ENCODE measurements at regions not wholly inside any gene's neighbourhood (a gene's known extent, or its start where the extent isn't known, plus 50 kb on each side); places are given as distances from the start of the nearest gene placed in this dataset.

DNA sequence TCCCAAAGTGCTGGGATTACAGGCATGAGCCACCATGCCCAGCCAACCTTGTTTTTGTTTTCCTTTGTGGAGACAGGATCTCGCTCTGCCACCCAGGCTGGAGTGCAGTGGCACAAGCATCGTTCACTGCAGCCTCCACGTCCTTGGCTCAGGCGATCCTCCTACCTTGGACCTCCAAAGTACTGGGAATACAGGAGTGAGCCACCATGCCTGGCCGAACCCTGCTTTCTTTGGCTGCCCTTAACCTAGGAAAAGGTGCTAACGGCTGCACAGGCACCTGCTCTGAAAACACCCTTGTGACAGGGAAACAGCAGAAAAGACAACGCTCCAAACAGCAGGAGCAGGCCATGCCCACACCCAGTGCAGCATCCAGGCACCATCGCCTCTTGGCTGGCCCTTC is 71.9 kb downstream of the OAT start:
- no peak for DNase-seq (ENCODE audit: low read depth, low spot score)

DNA sequence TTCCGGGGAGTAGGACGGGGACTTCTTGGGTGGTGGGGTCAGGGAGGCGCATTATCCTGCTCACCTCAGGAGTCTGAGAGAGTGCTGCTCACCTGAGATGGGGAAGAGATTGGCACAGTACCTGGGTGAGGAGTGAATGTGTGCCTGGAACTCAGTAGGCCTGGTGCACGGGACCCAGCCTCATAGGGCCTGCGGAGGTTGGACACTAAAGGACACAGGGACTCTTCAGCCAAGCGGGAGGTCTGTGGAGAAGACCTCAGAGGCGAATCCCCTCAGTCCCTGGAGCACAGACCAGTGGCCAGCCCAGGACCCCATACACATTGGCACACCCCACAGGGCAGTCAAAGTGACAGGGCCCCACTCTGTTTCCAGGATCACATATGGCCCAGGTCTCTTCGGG is 73.2 kb downstream of the OAT start:
- DNase-seq (ENCODE audit: low read depth, low spot score) = no peak

DNA sequence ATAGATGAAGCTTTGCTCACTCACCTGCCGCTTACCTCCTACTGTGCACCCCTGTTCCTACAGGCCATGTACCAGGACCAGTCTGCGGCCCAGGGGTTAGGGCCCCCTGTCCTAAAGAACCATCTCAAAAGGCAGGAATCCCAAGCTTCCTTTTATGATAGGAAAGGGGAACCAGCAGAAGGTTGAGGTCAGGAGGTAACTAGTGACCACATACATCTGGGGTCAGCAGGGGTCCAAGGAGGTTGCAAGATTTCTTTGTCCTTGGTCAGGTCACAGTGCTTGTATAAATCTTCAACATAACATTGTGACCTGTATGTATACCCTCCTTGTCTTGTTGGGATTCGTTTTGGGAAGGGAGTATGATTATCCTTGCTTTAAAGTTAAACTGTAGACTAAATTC is 73.8 kb downstream of the OAT start:
- no peak for DNase-seq (ENCODE audit: low read depth, low spot score)

DNA sequence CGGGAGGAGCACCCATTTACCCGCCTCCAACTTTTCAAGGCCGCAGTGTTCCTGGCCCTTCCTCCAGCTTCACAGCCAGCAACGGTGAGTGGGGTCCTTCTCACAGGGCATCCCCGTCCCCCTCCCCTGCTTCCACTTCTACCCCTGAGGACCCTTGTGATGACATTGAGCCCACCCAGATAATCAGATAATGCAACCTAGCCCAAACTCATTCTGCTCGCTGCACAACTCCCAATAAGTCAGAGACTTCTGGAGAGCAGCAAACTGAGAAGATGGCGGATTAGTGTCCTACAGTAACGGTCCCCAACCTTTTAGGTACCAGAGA is 74.5 kb downstream of the OAT start:
- DNase-seq (ENCODE audit: low read depth, low spot score) = no peak

DNA sequence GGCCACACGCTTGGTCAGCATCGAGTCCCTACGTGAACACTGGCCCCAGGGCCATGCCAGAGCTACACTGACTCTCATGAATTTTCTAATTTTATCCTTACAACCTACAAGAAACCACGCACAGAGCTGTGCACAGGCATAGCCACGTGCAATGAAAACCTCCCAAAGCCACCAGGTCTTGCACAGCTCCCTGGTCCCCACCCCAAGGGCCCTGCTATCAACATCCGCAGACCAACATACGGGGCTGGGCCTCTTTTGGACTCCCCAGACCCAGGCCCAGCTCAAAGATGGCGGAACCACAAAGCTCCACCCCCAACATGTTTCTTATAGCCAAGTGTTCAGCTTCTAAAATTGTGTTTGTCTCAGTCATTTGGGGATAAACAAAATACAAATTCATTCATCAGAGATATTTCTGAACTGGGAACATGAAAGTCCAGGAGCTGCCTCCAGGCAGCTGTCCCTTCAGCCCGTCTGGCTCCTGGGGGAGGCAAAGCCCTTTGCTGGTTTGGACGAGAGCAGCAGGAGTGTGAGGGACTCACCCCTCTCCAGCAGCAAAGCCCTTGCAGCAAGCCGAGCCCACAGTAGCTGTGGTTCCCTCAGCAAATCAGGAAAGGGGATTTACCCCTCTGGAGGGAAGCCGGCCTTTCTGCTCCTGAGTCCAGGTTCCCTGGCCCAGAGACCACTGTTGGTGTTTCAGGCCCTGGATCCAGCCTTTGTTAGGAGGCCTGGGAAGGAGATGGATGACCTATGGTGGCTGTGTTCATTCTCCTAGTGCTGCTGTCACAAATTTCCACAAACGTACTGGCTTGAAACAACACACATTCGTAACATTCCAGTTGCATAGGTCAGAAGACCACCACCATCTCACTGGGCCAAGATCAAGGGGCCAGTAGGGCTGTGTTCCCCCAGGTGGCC is 75.1 kb downstream of the OAT start:
- no peak for DNase-seq (ENCODE audit: low read depth, low spot score)

DNA sequence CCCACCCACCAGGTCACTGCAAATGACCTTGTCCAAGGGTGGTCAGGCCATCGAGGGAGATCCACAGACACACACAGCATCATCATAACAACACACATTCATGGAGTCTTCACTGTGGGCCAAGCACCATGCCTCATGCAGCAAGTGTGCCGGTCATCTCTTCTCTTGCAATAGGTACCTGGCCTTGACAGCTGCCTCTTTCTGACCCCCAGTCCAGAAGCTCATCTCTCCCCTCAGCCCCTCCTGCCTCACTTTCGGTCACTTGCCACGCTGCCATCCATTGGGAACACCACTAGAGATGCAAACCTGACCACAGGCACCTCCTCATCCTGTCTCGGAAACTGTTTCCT is 75.9 kb downstream of the OAT start:
- no peak for DNase-seq (ENCODE audit: low read depth, low spot score)

DNA sequence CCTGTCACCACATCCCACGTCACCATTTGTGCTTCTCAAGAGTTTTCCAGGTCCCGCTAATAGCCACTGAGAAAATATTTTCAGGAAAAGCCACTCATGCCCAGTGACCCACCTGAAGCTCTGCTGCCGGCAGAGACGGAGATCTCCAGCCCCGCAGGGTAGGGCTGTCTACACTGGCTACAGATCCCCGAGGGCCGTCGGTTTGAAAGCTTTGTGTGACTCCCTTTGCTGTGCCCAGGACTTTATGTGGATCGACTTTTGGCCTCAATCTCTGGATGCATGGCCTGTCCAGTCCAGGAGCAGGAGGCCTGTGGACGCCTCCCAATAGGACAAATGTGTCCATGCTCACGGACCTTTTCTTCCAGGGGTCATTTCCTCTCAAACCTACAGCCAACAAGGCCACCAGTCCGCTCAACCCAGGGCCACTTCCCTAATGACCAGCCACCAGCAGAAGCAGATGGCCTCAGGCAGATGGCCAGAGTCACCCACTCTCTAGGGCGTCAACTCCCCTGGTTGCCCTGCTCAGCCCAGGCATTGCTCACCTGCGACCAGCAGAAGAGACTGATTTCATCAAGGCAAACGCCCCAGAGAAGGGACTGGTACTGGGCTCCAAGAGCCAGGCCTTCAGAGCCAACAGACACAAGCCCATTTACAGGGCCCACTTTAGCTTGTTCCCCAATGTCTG is 76.4 kb downstream of the OAT start:
- no peak for DNase-seq (ENCODE audit: low read depth, low spot score)

DNA sequence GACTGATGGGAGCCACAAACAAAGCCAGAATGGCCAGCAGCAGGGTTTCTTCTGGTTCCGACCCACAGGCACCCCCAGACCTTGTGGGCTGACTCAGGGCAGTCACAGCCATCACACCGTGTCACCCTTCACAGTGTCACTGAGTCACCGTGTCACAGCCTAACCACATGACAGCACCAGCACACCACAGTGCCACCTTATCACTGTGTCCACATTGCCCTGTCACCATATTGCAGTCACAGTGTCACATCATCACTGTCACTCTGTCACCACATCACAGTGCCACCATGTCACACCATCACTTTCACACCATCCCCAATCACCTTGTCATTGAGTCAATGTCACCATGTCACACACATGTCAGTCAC is 77.0 kb downstream of the OAT start:
- DNase-seq (ENCODE audit: low read depth, low spot score) = no peak

DNA sequence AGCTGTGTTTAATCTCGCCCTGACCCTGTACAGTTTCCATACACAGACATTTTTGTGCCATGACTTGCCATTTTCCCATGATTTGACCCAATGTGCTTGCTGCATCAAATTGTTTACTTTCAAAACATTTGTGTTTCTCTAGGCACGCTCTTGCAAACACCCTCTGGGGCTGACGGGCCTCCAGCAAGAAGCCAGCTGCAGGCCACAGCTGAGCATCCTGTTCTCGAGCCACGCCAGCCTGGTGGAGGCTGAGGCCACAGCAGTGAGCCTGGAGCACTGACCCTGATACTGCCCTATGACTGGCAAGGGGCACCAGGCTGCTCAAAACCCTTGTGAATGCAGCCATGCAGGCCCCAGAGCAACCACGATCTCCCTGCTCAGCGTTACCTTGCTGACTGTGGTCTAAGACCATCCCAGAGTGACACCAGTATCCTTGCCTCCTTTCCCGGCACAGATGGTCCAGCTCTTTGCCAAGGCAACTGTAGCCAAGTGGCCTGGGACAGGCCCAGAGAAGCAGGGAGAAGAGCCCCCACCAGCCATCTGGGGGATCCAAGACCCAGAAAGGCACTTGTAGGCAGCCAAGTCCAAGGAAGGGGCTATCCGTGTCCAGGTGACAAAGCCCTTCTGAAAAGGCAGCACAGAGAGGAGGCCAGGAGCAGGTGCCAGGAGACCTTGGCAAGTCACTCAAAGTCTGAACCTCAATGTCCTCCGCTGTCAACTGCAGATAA is 78.5 kb downstream of the OAT start:
- DNase-seq (ENCODE audit: low read depth, low spot score) = no peak

DNA sequence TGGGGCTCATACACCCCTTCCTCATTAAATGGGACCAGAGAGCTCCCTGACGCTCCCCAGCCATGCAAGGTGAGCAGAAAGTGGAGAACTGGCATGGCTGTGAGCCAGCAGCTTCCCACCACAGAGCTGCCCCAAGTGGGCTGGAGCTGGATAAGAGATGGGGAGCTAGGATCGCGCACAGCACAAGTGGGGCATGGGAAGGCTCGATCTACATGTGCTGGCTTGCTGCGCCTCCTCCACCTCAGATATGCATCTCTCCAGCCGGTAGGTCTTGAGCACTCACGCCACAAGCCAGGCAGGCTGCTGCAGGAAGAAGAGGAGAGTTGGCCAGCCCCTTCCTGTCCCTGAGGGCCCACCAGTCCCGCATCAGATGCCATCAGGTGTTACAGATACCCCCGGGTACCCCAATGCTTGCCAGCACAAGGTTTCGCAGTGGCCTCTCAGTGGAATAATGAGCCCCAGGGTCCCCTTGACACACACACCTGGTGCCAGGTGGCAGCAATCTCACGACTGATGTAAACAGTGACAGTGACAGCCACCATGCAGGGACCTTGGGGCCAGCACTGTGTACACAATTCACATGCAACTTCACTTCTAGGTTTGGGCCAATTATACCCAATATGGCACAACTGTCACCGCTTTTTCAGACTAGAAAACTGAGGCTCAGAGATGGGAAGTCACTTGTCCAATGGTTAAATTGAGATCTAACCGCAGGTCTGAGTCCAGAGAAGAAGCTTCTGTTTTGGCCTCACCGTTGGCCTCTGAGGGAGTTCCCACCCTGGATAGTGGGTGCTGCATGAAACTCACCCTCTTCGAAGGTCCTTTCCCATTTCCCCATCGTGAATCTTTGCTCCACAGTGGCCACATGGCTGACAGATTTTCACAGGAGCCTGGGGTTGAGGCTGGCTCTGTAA is 79.3 kb downstream of the OAT start:
- no peak for DNase-seq (ENCODE audit: low read depth, low spot score)

DNA sequence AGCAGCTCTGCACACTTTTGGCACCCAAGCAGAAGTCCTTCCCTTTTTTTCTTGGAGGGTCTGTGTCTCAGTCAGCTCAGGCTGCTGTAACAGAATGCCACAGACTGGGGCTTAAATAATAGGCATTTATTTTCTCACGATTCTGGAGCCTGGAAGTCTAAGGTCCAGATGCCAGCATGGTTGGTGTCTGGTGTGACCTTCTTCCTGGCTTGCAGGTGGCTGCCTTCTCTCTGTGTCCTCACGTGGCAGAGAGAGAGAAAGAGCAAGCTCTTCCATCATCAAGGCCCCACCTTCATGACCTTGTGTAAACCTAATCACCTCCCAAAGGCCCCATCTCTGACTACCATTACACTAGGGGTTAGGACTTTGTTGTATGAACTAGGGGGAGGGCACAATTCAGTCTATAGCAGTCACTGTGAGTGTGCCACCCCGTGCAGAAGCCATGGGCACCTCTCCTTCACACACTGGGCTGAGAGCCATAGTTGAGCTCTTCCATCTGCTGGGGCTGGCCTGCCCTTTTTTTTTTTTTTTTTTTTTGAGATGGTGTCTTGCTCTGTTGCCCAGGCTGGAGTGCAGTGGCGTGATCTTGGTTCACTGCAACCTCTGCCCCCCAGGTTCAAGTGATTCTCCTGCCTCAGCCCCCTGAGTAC is 80.3 kb downstream of the OAT start:
- no peak for DNase-seq (ENCODE audit: low read depth, low spot score)

DNA sequence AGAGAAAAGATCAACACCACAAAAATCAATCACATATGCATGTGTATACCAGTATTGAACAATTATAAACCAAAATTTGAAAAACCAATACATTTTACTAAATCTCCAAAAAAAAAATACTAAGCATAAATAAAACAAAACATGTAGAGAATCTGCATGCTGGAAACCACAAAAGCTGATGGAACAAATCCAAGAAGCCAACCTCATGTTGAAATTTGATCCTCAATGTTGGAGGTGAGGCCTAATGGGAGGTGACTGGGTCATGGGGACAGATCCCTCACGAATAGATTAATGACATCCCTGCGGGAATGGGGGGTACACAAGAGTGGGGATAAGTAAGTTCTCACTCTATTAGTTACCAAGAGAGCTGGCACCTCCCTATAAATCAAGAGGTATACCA is 82.5 kb downstream of the OAT start:
- no peak for DNase-seq (ENCODE audit: low read depth, low spot score)

DNA sequence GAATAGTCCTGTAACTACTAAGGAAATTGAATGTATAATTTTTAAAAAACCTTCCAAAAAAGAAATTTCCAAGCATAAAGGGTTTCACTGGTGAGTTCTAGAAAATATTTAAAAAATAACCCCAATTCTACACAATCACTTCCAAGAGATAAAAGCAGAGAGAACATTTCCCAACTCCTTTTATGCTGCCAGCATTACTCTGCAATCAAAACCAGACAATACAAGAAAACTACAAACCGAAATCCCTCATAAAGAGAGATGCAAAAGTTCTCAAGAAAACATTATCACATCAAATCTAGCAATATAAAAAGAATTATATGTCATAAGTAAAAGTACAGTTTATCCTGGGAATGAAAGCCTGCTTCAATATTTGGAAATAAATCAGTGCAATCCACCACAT is 84.8 kb downstream of the OAT start:
- no peak for DNase-seq (ENCODE audit: low read depth, low spot score)

DNA sequence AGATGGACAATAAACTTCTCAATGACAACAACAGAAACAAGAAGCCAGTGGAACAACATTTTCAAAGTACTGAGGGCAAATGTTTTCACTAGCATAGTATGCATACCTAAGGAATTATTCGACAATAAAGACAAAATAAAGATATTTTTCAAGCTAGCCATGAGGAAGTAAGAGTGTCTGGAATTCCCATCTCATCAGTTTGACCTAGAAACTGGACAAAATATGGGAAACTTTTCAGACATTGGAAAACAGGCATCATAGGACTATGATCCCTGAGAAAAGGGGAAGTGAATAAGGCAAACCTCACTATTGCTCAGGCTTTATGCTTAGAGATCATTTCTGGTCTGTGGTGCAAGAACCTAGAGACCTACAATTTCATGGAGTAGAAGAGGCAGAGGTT is 86.3 kb downstream of the OAT start:
- DNase-seq (ENCODE audit: low read depth, low spot score) = no peak

DNA sequence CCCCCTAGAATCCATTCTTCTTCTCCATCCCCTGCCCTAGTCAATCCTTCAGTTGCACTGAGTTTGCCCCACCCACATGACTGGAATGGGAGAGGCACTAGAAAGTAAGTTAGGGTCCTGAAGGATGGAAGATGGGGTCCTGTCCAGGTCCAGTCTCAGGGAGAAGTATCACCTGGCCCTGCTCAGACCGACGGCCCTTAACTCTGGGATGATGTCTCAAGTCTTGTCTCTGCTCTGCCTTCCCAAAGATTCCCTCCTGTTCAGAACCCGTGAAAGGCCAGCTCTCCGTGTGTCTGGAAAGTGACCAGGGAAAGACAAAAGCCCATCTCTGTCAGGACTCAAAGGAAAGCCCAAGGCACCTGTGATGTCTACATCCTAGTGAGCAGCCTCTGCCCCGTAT is 88.8 kb downstream of the OAT start:
- no peak for DNase-seq (ENCODE audit: low read depth, low spot score)

DNA sequence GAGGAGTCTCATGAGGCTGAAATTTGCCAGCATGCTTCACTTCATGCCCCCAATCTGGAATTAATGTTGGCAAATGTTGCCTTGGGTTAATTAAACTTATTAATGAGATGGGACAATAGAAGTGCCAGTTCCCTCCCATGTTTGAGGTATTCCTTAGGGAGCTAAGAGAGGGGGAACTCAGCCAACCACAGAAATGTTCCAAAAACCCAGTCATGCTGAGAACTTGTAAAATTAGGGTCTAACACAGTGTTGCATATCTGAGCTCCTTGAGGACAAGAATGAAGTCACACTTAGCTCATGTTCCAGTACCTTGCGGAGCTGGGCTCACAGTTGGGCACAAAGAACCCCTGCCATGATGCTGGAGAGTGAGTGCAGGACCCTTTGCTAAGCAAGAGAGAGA is 89.4 kb downstream of the OAT start:
- DNase-seq (ENCODE audit: low read depth, low spot score) = no peak

DNA sequence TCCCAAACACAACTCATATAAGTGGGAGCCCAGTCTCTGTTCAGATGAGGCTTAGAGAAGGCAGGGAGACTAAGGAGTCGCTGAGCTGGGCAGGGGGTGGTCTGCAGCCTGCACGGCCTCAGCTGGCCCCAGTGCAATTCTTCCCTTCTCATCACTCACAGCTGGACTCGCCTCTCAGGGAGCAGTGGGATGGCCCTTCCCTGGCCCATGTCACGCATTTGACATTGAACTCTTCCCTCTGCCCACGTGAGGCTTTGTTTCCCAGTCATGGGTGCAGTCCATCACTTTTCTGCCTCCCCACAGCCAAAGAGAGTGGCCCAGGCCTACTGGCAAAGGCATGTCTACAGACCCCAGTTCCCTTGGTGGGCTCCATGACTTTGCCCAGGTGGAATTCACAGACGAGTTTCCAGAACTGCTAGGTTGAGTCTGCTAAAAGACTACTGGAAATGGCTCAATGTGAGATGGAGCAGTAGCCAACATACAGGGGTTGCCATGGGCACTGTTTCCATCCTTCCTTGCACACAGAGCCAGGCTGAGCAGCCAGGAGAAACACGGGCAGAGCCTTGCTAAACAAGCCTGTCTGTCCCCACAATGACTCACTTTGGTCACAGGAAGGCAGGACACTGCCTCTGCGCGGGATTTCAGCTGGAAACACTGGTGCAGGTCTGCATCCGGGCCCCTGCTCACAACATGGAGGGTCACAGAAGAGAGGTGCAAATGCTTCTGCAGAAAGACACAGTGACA is 90.1 kb downstream of the OAT start:
- no peak for DNase-seq (ENCODE audit: low read depth, low spot score)

DNA sequence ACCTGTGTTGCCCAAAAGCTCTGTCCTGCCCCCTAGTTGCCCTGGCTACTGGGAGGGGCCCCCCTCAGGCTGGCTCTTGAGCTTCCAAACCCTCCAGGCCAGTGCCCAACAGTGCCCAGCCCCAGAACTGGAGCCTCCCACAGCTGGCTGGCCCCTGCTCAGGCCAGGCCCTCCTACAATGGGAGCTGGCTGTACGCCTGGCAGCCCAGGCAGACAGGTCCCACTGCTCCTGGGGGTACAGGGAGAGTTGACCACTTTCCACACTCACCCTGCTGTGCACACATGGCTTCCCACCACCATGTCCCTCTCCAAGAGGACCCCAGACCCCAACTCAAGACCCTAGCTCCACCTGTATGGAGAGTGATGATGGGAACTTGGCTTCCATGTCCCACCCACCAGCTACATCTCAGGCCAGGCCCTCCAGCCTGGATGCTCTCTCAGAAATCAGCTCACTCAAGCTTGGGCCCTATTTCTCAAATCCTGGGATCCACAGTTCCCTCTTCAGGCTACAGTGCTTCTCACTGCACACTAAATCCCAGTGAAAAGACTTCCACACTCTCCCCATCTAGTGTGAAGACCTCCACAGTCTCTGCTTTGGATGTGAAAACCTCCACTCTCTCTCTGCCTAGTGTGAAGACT is 92.6 kb downstream of the OAT start:
- no peak for DNase-seq (ENCODE audit: low read depth, low spot score)

DNA sequence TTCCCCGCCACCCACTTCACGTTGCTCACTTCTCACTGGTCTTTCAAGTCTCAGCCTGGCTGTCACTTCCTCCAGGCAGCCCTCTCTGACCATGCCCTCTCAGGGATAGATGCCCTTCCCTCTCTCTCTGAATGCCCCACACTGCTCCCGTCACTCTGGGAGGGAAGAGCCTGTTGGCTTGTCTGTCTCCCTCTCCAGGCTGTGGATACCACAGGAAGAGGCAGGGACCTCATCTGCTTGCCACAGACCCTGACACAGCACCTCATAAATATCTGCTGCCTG is 93.1 kb downstream of the OAT start:
- no peak for DNase-seq (ENCODE audit: low read depth, low spot score)

DNA sequence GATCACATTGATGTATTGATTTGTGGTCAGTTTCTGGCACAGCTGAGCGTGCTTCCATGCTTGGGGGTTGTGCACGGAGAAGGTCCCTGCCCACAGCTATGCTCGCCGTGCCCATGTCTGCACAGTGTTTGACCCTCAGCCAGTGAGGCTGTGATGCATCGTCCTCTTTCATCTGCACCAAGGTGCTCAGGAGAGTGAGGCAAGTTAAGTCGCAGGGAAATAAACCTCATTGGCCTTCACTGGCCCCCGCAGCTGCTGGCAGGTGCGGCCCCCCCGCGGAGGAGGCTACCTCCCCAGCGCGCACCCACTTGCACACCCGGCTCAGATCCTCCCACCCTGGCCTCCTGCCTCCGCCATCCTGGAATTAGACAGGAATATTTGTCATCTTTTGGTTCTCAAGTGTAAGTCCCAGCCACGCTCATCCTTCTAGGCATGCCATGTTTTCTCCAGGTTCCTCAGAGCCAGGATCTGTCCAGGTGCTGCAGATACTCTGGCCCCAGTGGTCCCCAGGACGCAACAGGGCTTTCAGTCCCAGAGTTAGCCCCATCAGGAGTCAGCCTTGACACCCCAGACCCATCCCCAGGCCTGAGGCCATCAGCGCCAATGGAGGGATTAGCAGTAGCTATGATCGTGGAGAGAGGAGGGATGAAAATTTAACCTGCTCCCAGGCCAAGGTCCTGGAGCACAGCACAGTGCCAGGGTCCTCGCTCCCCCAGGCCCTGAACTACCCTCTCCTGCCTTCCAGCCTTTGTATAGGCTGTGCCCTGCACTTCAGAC is 93.7 kb downstream of the OAT start:
- no peak for DNase-seq (ENCODE audit: low read depth, low spot score)

Data from ELF-1 (cell line).